CD14-positive monocyte (primary cell): ENCODE measurements at regions not wholly inside any gene's neighbourhood (a gene's known extent, or its start where the extent isn't known, plus 50 kb on each side); places are given as distances from the start of the nearest gene placed in this dataset.

ENCODE experiments used
- DNase-seq, 3 donors: peaks; one replicate each; pipeline ENCODE4 v3.0.0-alpha.2; 2011 to 2022
- H2AFZ ChIP-seq: 2 replicates; pipeline ENCODE4 v1.6.0; 2012; ENCODE audit warnings: mild to moderate bottlenecking, low read depth, low read length, inconsistent platforms; ENCODE audit not compliant: insufficient read depth, poor library complexity, severe bottlenecking
- H3K27ac ChIP-seq, 2 donors: 1 replicate in 1 of 2; 2 replicates in 1 of 2; pipeline ENCODE4 v1.5.1; 2012 to 2013; ENCODE audit warnings: low read length in 2 of 2, control low read depth in 1 of 2, inconsistent platforms in 1 of 2, low read depth in 1 of 2, mild to moderate bottlenecking in 1 of 2
- H3K27me3 ChIP-seq, 2 donors: one replicate each; pipeline versions ENCODE4 v1.6.0 to v1.6.1; 2011 to 2013; ENCODE audit warnings: low read length in 2 of 2; ENCODE audit not compliant: control insufficient read depth in 2 of 2, insufficient read depth in 2 of 2
- H3K36me3 ChIP-seq, 2 donors: replicated peaks in 1 of 2; 1 replicate in 1 of 2; 2 replicates in 1 of 2; pipeline versions ENCODE4 v1.5.1 to v1.6.1; 2012 to 2013; ENCODE audit warnings: low read length in 2 of 2, control low read depth in 1 of 2, inconsistent platforms in 1 of 2, mild to moderate bottlenecking in 1 of 2; ENCODE audit not compliant: insufficient read depth in 2 of 2, control insufficient read depth in 1 of 2
- H3K4me1 ChIP-seq, 2 donors: 1 replicate in 1 of 2; 2 replicates in 1 of 2; pipeline versions ENCODE4 v1.5.1 to v1.6.1; 2012 to 2013; ENCODE audit warnings: low read length in 2 of 2, control low read depth in 1 of 2, inconsistent platforms in 1 of 2, mild to moderate bottlenecking in 1 of 2, moderate library complexity in 1 of 2; ENCODE audit not compliant: insufficient read depth in 2 of 2, control insufficient read depth in 1 of 2
- H3K4me2 ChIP-seq: replicated peaks from 2 replicates; pipeline ENCODE3; 2012; ENCODE audit warnings: low read length, moderate library complexity, mild to moderate bottlenecking; ENCODE audit not compliant: poor library complexity, severe bottlenecking; ENCODE audit errors: extremely low read depth
- H3K4me3 ChIP-seq, 3 experiments: fragments of 200-600 bp in 1 of 3; sonication (generic) in 1 of 3; replicated peaks in 1 of 3; 1 replicate in 2 of 3; 2 replicates in 1 of 3; pipeline ENCODE4 v1.5.1; 2011 to 2013; ENCODE audit warnings: low read length in 3 of 3, mild to moderate bottlenecking in 3 of 3, control low read depth in 2 of 3, low read depth in 2 of 3, inconsistent platforms in 1 of 3, moderate library complexity in 1 of 3
- H3K79me2 ChIP-seq: 2 replicates; pipeline ENCODE4 v1.6.0; 2012; ENCODE audit warnings: mild to moderate bottlenecking, control low read depth, inconsistent platforms, low read length, moderate library complexity; ENCODE audit not compliant: insufficient read depth
- H3K9ac ChIP-seq: 2 replicates; pipeline ENCODE4 v1.6.0; 2017; ENCODE audit warnings: low read length, mild to moderate bottlenecking; ENCODE audit not compliant: insufficient read depth, poor library complexity, severe bottlenecking
- H3K9me3 ChIP-seq, 2 donors: replicated peaks in 1 of 2; 1 replicate in 1 of 2; 2 replicates in 1 of 2; pipeline versions ENCODE4 v1.5.1 to v1.6.1; 2012 to 2013; ENCODE audit warnings: low read length in 2 of 2, control low read depth in 1 of 2; ENCODE audit not compliant: control insufficient read depth in 1 of 2, insufficient read depth in 1 of 2
- H4K20me1 ChIP-seq: 2 replicates; pipeline ENCODE4 v1.6.0; 2012; ENCODE audit warnings: mild to moderate bottlenecking, low read length, control low read depth, moderate library complexity; ENCODE audit not compliant: insufficient read depth
- H3K27ac Mint-ChIP-seq, 7 donors: one replicate each; pipeline ENCODE4 v1.8.0; 2020; ENCODE audit warnings: mild to moderate bottlenecking in 7 of 7, mixed read lengths in 7 of 7, moderate library complexity in 6 of 7, inconsistent platforms in 2 of 7
- H3K27me3 Mint-ChIP-seq, 3 donors: one replicate each; pipeline ENCODE4 v1.8.0; 2021 to 2022; ENCODE audit warnings: low read depth in 3 of 3, mild to moderate bottlenecking in 3 of 3, mixed read lengths in 3 of 3, moderate library complexity in 3 of 3, inconsistent platforms in 1 of 3
- H3K36me3 Mint-ChIP-seq, 2 donors: one replicate each; pipeline ENCODE4 v1.8.0; 2020; ENCODE audit warnings: mixed read lengths in 2 of 2, inconsistent platforms in 1 of 2, mild to moderate bottlenecking in 1 of 2
- H3K4me1 Mint-ChIP-seq: one replicate; pipeline ENCODE4 v1.8.0; 2020; ENCODE audit warnings: mild to moderate bottlenecking, mixed read lengths
- H3K4me3 Mint-ChIP-seq, 2 donors: one replicate each; pipeline ENCODE4 v1.8.0; 2020; ENCODE audit warnings: mild to moderate bottlenecking in 2 of 2, mixed read lengths in 2 of 2, moderate library complexity in 1 of 2
- H3K9me3 Mint-ChIP-seq, 7 donors: one replicate each; pipeline ENCODE4 v1.8.0; 2020 to 2022; ENCODE audit warnings: mixed read lengths in 7 of 7, mild to moderate bottlenecking in 6 of 7, moderate library complexity in 6 of 7, inconsistent platforms in 2 of 7
- WGBS: methylation state at CpG from one replicate; pipeline ENCODE4 v1.1.5; 2013; ENCODE audit warnings: missing lambda C conversion rate; ENCODE audit not compliant: insufficient coverage; 5-methylcytosine and 5-hydroxymethylcytosine counted together
- intact Hi-C, 2 donors: fragments of 100-400 bp; cut with micrococcal nuclease; formaldehyde crosslinking; loops; one replicate each; pipeline versions ENCODE4 v1.15.0 to v1.15.1; 2023
- TF ChIP-seq, protein P1 (sequence below): fragments of 200-600 bp; IDR thresholded peaks from one replicate; pipeline ENCODE4 v1.8.0; 2022; ENCODE audit warnings: antibody characterized with exemption, mild to moderate bottlenecking

DNA sequence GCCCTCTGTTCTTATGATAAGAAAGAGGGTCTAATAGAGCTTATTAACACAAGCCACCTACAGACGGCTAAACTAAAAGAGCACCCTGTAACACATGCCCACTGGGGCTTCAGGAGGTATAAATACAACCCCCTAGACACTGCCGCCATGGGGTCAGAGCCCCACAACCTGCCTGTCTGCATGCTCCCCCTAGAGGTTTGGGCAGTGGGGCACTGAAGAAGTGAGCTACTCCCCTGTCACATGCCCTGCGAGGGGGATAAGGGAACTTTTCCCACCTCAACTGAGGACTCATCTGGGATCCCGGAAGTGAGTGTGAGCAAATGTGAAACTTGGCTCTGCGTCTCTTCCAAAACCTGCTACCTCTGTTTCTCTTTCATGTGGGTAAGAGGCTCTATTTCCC is 334.5 kb downstream of the ADAM29 start:
- 100% methylated on average over 1 of the region's 5 CpGs for WGBS
- no peaks in the 10 kb centered on the region for H3K4me1 Mint-ChIP-seq
- H3K79me2 ChIP-seq: no peaks in the 10 kb centered on the region
- intact Hi-C loops: no loop called here
- no peak overlapping the region for H3K27ac Mint-ChIP-seq
- H3K9ac ChIP-seq: no peak overlapping the region
- no peak for DNase-seq
- no peaks in the 10 kb centered on the region for H3K27me3 ChIP-seq
- TF ChIP-seq, protein P1, sequence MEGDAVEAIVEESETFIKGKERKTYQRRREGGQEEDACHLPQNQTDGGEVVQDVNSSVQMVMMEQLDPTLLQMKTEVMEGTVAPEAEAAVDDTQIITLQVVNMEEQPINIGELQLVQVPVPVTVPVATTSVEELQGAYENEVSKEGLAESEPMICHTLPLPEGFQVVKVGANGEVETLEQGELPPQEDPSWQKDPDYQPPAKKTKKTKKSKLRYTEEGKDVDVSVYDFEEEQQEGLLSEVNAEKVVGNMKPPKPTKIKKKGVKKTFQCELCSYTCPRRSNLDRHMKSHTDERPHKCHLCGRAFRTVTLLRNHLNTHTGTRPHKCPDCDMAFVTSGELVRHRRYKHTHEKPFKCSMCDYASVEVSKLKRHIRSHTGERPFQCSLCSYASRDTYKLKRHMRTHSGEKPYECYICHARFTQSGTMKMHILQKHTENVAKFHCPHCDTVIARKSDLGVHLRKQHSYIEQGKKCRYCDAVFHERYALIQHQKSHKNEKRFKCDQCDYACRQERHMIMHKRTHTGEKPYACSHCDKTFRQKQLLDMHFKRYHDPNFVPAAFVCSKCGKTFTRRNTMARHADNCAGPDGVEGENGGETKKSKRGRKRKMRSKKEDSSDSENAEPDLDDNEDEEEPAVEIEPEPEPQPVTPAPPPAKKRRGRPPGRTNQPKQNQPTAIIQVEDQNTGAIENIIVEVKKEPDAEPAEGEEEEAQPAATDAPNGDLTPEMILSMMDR: no peak
- H2AFZ ChIP-seq: no peak overlapping the region
- H3K9me3 Mint-ChIP-seq: peaks cover 0 to 19% (median 5%) of the 10 kb centered on the region in 7 donors
- no peak overlapping the region for H3K4me2 ChIP-seq
- no peaks in the 10 kb centered on the region for H3K36me3 Mint-ChIP-seq
- no peaks in the 10 kb centered on the region for H3K36me3 ChIP-seq
- H3K9me3 ChIP-seq: peaks cover 0 to 21% of the 10 kb centered on the region in 2 donors
- no peak overlapping the region for H3K4me3 ChIP-seq
- peaks cover 0 to 1% (median 0%) of the 10 kb centered on the region in 3 donors for H3K27me3 Mint-ChIP-seq
- H3K4me1 ChIP-seq: no peaks in the 10 kb centered on the region
- H3K27ac ChIP-seq: no peak overlapping the region
- no peaks in the 10 kb centered on the region for H4K20me1 ChIP-seq
- no peak overlapping the region for H3K4me3 Mint-ChIP-seq

- no peak overlapping the region for H3K9ac ChIP-seq
- no peaks in the 10 kb centered on the region for H3K36me3 Mint-ChIP-seq
- no peak overlapping the region for H3K4me3 ChIP-seq
- H3K36me3 ChIP-seq: no peaks in the 10 kb centered on the region
- no peak overlapping the region for H3K27ac ChIP-seq
- peaks cover 0 to 1% (median 0%) of the 10 kb centered on the region in 3 donors for H3K27me3 Mint-ChIP-seq
- no peak overlapping the region for H2AFZ ChIP-seq
- TF ChIP-seq, protein P1: no peak
- DNase-seq: no peak
- H3K4me3 Mint-ChIP-seq: no peak overlapping the region
- no peaks in the 10 kb centered on the region for H3K4me1 Mint-ChIP-seq
- no peaks in the 10 kb centered on the region for H3K27me3 ChIP-seq
- no peaks in the 10 kb centered on the region for H3K4me1 ChIP-seq
- 91% methylated on average over 5 of the region's 8 CpGs for WGBS
- no peaks in the 10 kb centered on the region for H3K79me2 ChIP-seq
- no peaks in the 10 kb centered on the region for H4K20me1 ChIP-seq
- H3K27ac Mint-ChIP-seq: no peak overlapping the region
- peaks cover 0 to 21% of the 10 kb centered on the region in 2 donors for H3K9me3 ChIP-seq
- H3K9me3 Mint-ChIP-seq: peaks cover 0 to 19% (median 5%) of the 10 kb centered on the region in 7 donors
- intact Hi-C loops: no loop called here
- H3K4me2 ChIP-seq: no peak overlapping the region
These were observed 335.2 kb downstream of the ADAM29 start for GRCh38 chr4:175253184-175253902.
